H9 (cell line): ENCODE measurements at regions not wholly inside any gene's neighbourhood (a gene's known extent, or its start where the extent isn't known, plus 50 kb on each side); places are given as distances from the start of the nearest gene placed in this dataset.

ENCODE experiments used
- DNase-seq: peaks from one replicate; pipeline ENCODE4 v3.0.0-alpha.2; 2017
- H2AFZ ChIP-seq: one replicate; pipeline ENCODE4 v1.6.1; 2013; ENCODE audit warnings: mild to moderate bottlenecking, low read length, control low read depth, moderate library complexity
- H2AK5ac ChIP-seq: 2 replicates; pipeline ENCODE4 v1.6.1; 2013; ENCODE audit warnings: low read length, control low read depth, mixed read lengths; ENCODE audit not compliant: insufficient read length
- H2BK120ac ChIP-seq: one replicate; pipeline ENCODE4 v1.6.1; 2013; ENCODE audit warnings: low read depth, mild to moderate bottlenecking, low read length, control low read depth, inconsistent platforms; ENCODE audit not compliant: poor library complexity, severe bottlenecking
- H2BK12ac ChIP-seq: 2 replicates; pipeline ENCODE4 v1.6.1; 2013; ENCODE audit warnings: low read length, control low read depth, mixed read lengths, low read depth; ENCODE audit not compliant: insufficient read length
- H2BK15ac ChIP-seq: 2 replicates; pipeline ENCODE4 v1.6.1; 2013; ENCODE audit warnings: low read depth, low read length, control low read depth
- H2BK20ac ChIP-seq: one replicate; pipeline ENCODE4 v1.6.1; 2013; ENCODE audit warnings: low read depth, mild to moderate bottlenecking, low read length, control low read depth, inconsistent platforms; ENCODE audit not compliant: poor library complexity, severe bottlenecking
- H2BK5ac ChIP-seq: 2 replicates; pipeline ENCODE4 v1.6.1; 2013; ENCODE audit warnings: low read length, control low read depth, mixed read lengths; ENCODE audit not compliant: insufficient read length
- H3K14ac ChIP-seq: 2 replicates; pipeline ENCODE4 v1.6.1; 2013; ENCODE audit warnings: low read length, control low read depth; ENCODE audit not compliant: insufficient read depth
- H3K18ac ChIP-seq: 2 replicates; pipeline ENCODE4 v1.6.1; 2013; ENCODE audit warnings: low read depth, mild to moderate bottlenecking, mixed read lengths, low read length, control low read depth; ENCODE audit not compliant: insufficient read length
- H3K23ac ChIP-seq: 2 replicates; pipeline ENCODE4 v1.6.1; 2013; ENCODE audit warnings: low read length, control low read depth, mixed read lengths, low read depth; ENCODE audit not compliant: insufficient read length
- H3K23me2 ChIP-seq: 2 replicates; pipeline ENCODE4 v1.6.1; 2013; ENCODE audit warnings: low read depth, mild to moderate bottlenecking, mixed read lengths, low read length, control low read depth; ENCODE audit not compliant: insufficient read length, poor library complexity, severe bottlenecking
- H3K27ac ChIP-seq: 2 replicates; pipeline ENCODE4 v1.5.1; 2013; ENCODE audit warnings: low read length, control low read depth, mixed read lengths, low read depth; ENCODE audit not compliant: insufficient read length
- H3K27me3 ChIP-seq: 2 replicates; pipeline ENCODE4 v1.6.1; 2013; ENCODE audit warnings: low read length, control low read depth, inconsistent platforms; ENCODE audit not compliant: insufficient read depth
- H3K4ac ChIP-seq: 2 replicates; pipeline ENCODE4 v1.6.1; 2013; ENCODE audit warnings: low read depth, mild to moderate bottlenecking, control low read depth, inconsistent platforms, low read length, moderate library complexity
- H3K4me1 ChIP-seq: 2 replicates; pipeline ENCODE4 v1.6.1; 2013; ENCODE audit warnings: low read length, control low read depth, inconsistent platforms; ENCODE audit not compliant: insufficient read depth
- H3K4me2 ChIP-seq: 2 replicates; pipeline ENCODE4 v1.6.1; 2013; ENCODE audit warnings: low read length, control low read depth, mixed read lengths; ENCODE audit not compliant: insufficient read length, insufficient read depth
- H3K56ac ChIP-seq: 2 replicates; pipeline ENCODE4 v1.6.1; 2013; ENCODE audit warnings: low read depth, mild to moderate bottlenecking, mixed read lengths, low read length, control low read depth; ENCODE audit not compliant: insufficient read length
- H3K79me1 ChIP-seq: 2 replicates; pipeline ENCODE4 v1.6.1; 2013; ENCODE audit warnings: low read depth, mild to moderate bottlenecking, moderate library complexity, low read length, control low read depth, inconsistent platforms; ENCODE audit not compliant: insufficient read depth, poor library complexity, severe bottlenecking
- H3K79me2 ChIP-seq: 2 replicates; pipeline ENCODE4 v1.6.1; 2013; ENCODE audit warnings: low read length, control low read depth, inconsistent platforms; ENCODE audit not compliant: insufficient read depth
- H3K9ac ChIP-seq: 2 replicates; pipeline ENCODE4 v1.6.1; 2013; ENCODE audit warnings: low read length, control low read depth, mixed read lengths; ENCODE audit not compliant: insufficient read length; ENCODE audit errors: extremely low read depth
- H3K9me3 ChIP-seq: one replicate; pipeline ENCODE4 v1.6.1; 2013; ENCODE audit warnings: low read depth, low read length, inconsistent platforms; ENCODE audit not compliant: control insufficient read depth
- H3T11ph ChIP-seq: one replicate; pipeline ENCODE4 v1.6.1; 2013; ENCODE audit warnings: mild to moderate bottlenecking, low read length, control low read depth, inconsistent platforms
- H4K20me1 ChIP-seq: one replicate; pipeline ENCODE4 v1.6.1; 2013; ENCODE audit not compliant: control insufficient read depth, insufficient read length, insufficient read depth
- H4K5ac ChIP-seq: 2 replicates; pipeline ENCODE4 v1.6.1; 2013; ENCODE audit warnings: low read depth, mild to moderate bottlenecking, mixed read lengths, low read length, control low read depth; ENCODE audit not compliant: insufficient read length
- H4K8ac ChIP-seq: replicated peaks from 2 replicates; pipeline ENCODE4 v1.6.1; 2013; ENCODE audit warnings: low read length, control low read depth, mixed read lengths, low read depth; ENCODE audit not compliant: insufficient read length
- H4K91ac ChIP-seq: 2 replicates; pipeline ENCODE4 v1.6.1; 2013; ENCODE audit warnings: low read depth, mild to moderate bottlenecking, moderate library complexity, mixed read lengths, low read length, control low read depth; ENCODE audit not compliant: insufficient read length
- H3K27ac Mint-ChIP-seq, 3 experiments: 2 replicates in 2 of 3; 3 replicates in 1 of 3; pipeline ENCODE4 v1.8.0; 2020 to 2021; ENCODE audit warnings: mixed read lengths in 3 of 3, mild to moderate bottlenecking in 1 of 3, moderate library complexity in 1 of 3
- H3K27me3 Mint-ChIP-seq: 2 replicates; pipeline ENCODE4 v1.8.0; 2021; ENCODE audit warnings: low read depth, mild to moderate bottlenecking, moderate library complexity, mixed read lengths
- H3K36me3 Mint-ChIP-seq, 3 experiments: 2 replicates in 2 of 3; 3 replicates in 1 of 3; pipeline ENCODE4 v1.8.0; 2020 to 2021; ENCODE audit warnings: low read depth in 3 of 3, mixed read lengths in 3 of 3; ENCODE audit not compliant: insufficient read depth in 1 of 3
- H3K4me1 Mint-ChIP-seq, 2 experiments: 2 replicates each; pipeline ENCODE4 v1.8.0; 2020; ENCODE audit warnings: mixed read lengths in 2 of 2
- H3K4me3 Mint-ChIP-seq, 2 experiments: 2 replicates in 1 of 2; 3 replicates in 1 of 2; pipeline ENCODE4 v1.8.0; 2020 to 2021; ENCODE audit warnings: mild to moderate bottlenecking in 2 of 2, mixed read lengths in 2 of 2, moderate library complexity in 1 of 2
- H3K9me3 Mint-ChIP-seq, 2 experiments: 2 replicates in 1 of 2; 3 replicates in 1 of 2; pipeline ENCODE4 v1.8.0; 2020; ENCODE audit warnings: mild to moderate bottlenecking in 2 of 2, mixed read lengths in 2 of 2, moderate library complexity in 1 of 2
- WGBS: extraction: QIAGEN DNeasy Blood & Tissue Kit; methylation state at CpG from one replicate; pipeline ENCODE4 v1.1.7; 2013; ENCODE audit warnings: missing lambda C conversion rate, low lambda C conversion rate, mixed read lengths; ENCODE audit not compliant: insufficient read length; ENCODE audit errors: extremely low coverage; 5-methylcytosine and 5-hydroxymethylcytosine counted together
- TF ChIP-seq, protein P1 (sequence below): fragments of 200-600 bp; sonication (generic); conservative IDR thresholded peaks from 3 replicates; pipeline ENCODE4 v1.8.0; 2021; ENCODE audit warnings: antibody characterized with exemption, mild to moderate bottlenecking

DNA sequence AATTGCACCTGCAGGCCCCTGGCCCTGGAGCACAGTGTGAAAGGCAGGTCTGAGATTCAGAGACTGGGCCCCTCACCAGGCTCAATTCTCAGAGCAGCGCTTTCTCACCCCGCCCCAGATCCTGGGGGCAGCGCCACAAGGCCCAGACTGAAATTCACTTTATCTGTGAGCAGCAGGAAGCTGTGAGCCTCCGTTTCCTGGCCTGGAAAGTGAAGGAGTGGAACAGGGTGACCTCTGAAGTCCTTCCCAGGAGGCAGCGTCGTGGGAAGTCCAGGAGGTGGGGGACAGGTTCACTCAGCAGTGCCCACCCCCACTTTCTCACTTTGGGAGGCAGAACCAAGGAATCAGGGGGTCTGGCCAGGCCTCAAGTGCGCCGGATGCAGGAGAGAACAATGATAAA, 235.4 kb downstream of the NDUFA10 start:
- Histone ChIP-seq H2AK5ac (no peak overlapping the region), H2AFZ (no peak overlapping the region), H2BK20ac (no peak overlapping the region), H3K18ac (no peak overlapping the region), H3T11ph (no peak overlapping the region), H2BK12ac (no peak overlapping the region), H3K9me3 (no peaks in the 10 kb centered on the region), H3K23ac (no peak overlapping the region), H2BK120ac (no peak overlapping the region), H3K27ac (no peak overlapping the region), H2BK5ac (no peak overlapping the region), H3K79me2 (no peaks in the 10 kb centered on the region), H4K5ac (no peak overlapping the region), H3K4me1 (no peaks in the 10 kb centered on the region), H3K56ac (no peak overlapping the region), H3K4ac (no peak overlapping the region), H3K14ac (no peak overlapping the region), H4K20me1 (no peaks in the 10 kb centered on the region), H4K8ac (no peak overlapping the region), H3K27me3 (no peaks in the 10 kb centered on the region), H4K91ac (no peak overlapping the region), H2BK15ac (no peak overlapping the region), H3K9ac (no peak overlapping the region), H3K23me2 (no peaks in the 10 kb centered on the region), H3K79me1 (no peaks in the 10 kb centered on the region), H3K4me2 (no peak overlapping the region)
- Mint-ChIP-seq H3K9me3 (peaks cover 10 to 16% of the 10 kb centered on the region in 2 experiments), H3K4me3 (no peak overlapping the region), H3K27ac (no peak overlapping the region; a peak in 1 of 7 replicates), H3K36me3 (peaks cover 0 to 5% (median 2%) of the 10 kb centered on the region in 3 experiments; a peak in 3 of 7 replicates), H3K27me3 (peaks cover 9% of the 10 kb centered on the region; the same call in 1 of the 2 replicates), H3K4me1 (peaks cover 0 to 2% of the 10 kb centered on the region in 2 experiments; a peak in 1 of 4 replicates)
- WGBS: no CpG with 5 or more reads among the region's 8 CpGs
- TF ChIP-seq, protein P1, sequence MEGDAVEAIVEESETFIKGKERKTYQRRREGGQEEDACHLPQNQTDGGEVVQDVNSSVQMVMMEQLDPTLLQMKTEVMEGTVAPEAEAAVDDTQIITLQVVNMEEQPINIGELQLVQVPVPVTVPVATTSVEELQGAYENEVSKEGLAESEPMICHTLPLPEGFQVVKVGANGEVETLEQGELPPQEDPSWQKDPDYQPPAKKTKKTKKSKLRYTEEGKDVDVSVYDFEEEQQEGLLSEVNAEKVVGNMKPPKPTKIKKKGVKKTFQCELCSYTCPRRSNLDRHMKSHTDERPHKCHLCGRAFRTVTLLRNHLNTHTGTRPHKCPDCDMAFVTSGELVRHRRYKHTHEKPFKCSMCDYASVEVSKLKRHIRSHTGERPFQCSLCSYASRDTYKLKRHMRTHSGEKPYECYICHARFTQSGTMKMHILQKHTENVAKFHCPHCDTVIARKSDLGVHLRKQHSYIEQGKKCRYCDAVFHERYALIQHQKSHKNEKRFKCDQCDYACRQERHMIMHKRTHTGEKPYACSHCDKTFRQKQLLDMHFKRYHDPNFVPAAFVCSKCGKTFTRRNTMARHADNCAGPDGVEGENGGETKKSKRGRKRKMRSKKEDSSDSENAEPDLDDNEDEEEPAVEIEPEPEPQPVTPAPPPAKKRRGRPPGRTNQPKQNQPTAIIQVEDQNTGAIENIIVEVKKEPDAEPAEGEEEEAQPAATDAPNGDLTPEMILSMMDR: no peak
- DNase-seq: peak; percentile 9
